ENCODE measurements at regions not wholly inside any gene's neighbourhood (a gene's known extent, or its start where the extent isn't known, plus 50 kb on each side); places are given as distances from the start of the nearest gene placed in this dataset.
"Not testable (repeated sequence)": the region's sequence is repeated elsewhere in the genome, so short reads cannot be mapped to it uniquely, and the experiment has no call there.

DNA sequence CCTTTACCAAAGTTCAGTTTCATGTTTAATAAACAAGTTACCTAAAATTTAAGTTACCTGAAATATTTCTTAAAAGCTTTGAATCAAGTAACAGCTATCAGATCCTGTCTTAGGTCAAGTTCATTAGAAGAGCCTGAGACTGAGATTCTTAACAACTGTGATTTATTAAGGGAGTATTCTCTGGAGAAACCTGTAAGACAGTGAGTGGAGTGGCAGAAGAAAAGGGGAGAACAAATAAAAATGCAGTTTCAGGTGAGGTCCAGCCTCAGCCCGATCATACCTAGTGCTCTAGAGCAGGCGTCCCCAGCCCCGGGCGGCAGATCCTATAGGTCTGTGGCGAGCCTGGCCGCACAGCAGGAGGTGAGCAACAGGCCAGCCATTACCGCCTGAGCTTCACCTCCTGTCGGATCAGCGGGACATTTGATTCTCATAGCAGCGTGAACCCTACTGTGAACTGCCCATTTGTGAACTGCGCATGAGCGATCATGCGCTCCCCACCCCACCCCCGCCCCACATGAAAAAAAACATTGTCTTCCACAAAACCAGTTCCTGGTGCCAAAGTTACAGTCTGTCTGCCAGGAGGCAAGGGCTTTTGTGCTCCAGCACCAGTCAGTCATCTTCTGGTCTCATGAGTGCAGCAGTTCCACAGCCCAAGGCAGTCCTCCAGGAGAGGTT lies 59.2 kb upstream of the ADGRB3 start:
- DNase-seq, result peak; percentile 64

DNA sequence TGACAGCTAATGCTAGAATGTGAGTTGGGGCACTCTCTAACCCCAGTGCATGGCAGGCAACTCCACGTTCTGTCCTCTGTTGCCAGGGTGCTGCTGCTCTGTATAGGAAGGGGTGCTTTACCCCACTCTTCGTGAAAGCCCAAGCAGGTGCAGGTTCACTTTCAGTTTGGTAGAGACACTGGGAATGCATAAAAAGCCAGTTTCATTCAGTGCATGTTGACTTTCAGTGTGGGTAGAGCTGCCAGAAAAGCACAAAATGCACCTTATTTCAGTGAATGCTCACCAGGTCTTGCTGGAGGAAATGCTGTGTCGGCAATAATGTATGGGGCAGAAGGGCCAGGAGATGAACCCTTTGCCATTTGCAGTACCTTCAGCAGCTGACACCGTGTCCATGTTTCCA lies 62.1 kb upstream of the ADGRB3 start:
- no peak for DNase-seq

GRCh38 chr6:68572525-68572924 lies 62.6 kb upstream of the ADGRB3 start:
- no peak for DNase-seq

DNA sequence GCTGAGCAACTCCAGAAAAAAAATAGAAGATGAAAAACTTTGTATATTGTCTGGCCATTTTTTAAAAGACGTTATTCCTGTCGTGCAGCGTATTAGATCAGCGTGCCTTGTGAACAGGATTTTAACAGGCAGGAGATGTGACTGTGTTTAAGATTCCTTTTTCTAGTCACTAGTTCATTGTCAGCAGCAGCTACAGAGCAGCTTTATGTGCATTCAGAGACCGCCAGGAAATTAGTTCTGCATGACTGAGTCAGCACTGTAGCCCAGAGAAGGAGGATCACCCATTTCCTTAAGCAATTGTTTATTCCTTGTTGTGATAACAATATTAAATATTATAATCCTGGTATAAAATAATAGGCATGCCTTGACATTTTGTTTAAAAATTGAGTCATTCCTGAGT lies 75.4 kb upstream of the ADGRB3 start:
- peak; percentile 25 for DNase-seq

DNA sequence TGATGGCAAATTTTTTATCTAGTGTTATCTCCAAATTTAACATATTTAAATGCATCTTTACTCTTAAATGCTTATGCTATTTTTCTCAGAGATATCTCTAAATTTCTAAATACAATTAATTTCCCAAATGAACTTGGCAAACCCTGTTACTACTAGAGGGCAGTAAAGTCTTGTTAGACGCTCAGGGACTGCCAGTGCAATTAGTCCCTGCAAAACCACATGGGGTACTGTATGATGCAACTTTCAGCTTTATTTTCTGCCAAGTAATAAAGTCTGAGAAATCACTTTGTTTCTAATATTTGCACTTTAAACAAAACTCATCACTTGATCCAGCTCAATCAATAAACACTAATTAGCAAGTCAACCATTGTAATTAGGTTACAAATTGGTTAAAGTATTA lies 76.0 kb upstream of the ADGRB3 start:
- peak; percentile 15 for DNase-seq

DNA sequence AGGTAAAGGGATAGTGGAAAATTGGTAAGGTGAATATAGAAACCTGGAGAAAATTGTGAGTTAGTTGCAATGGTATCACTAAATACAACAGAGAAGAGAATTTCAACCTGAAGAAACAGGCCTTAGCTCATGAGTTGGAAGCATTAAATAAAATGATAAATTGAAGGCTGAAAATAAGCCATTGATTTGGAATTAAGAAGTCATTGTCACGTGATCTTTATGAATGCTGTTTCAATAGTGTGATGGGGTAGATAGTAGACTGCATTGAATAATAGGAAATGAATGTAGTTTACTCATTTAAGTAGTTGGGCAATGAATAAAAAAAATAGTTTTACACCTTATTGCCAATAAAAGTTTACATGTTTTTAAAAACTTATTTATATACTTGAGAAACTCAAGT lies 88.5 kb upstream of the ADGRB3 start:
- DNase-seq, result no peak

DNA sequence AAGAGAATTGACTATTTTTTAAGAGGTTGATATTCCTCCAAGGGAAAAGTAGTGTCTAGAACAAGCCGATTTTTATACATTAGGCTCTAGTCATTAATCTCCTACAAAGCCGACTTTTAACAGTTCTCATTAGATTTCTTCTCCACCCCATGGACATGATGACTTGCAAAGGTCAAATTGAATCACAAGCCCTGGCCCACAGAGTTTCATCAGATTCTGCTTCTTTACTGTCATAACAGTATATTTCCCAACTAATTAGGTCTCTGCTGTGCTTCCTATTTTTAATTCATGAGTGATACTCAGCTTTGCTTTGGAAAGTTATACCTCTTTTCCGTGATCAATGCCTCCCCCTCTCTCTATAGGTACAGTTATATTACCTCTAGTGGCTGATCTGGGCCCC lies 90.6 kb upstream of the ADGRB3 start:
- no peak for DNase-seq

- no peak for DNase-seq
Observed at GRCh38 chr6:68533339-68533795, 101.7 kb upstream of the ADGRB3 start.

DNA sequence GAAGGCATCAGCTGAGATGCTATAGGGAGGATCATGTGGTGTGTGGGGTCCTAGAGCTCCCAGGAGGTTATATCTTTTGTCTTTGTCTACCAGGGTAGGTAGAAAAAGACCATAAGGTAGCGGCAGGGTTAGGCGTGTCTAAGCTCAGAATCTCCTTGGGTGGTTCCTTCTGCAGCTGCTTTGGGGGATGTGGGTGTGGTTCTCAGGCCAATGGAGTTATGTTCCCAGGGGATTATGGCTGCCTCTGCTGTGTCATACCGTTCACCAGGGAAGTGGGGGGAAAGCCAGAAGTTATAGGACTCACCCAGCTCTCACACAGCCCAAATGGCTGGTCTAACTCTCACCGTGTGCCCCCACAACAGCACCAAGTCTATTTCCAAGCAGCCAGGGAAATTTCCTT lies 107.4 kb upstream of the ADGRB3 start:
- DNase-seq, result no peak

DNA sequence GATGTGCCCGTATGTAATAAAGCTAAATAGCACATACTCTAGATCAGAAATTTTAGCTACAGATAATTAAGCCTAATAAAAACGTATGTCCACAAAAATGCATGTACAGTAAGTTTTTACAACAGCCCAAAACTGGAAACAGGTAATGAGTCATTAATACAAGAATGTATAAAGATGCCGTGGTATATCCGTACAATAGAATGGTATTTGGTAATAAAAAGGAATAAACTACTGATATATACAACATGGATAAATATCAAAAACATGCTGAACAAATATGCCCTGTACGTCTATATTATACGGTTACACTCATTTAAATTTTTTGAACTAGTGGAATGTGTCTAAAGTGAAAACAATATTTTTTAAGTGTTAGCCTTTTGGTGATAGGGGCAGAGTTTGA lies 128.2 kb upstream of the ADGRB3 start:
- no peak for DNase-seq

GRCh38 chr6:68502946-68503345 lies 132.1 kb upstream of the ADGRB3 start:
- no peak for DNase-seq

DNA sequence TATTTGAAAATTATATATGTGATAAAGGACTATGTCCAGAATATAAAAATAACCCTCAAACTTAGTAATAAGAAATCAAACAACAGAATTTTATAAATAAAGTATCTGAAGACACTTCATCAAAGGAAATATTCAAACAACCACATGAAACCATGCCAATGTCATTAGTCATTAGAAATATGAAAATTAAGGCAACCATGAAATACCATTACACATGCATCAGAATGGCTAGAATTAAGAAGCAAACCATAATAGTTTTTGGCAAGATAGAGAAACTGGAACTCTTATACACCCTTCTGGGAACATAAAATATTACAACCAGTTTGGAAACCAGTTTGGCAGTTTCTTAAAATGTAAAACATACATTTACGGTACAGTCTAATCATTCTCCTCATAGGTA lies 137.2 kb upstream of the ADGRB3 start:
- no peak for DNase-seq

- not testable (repeated sequence) for DNase-seq
Observed at GRCh38 chr6:68494880-68495279, 140.2 kb upstream of the ADGRB3 start.

- no peak for DNase-seq
Observed at GRCh38 chr6:68476611-68477010, 158.5 kb upstream of the ADGRB3 start.

GRCh38 chr6:68473433-68474210 lies 161.5 kb upstream of the ADGRB3 start:
- no peak for DNase-seq

GRCh38 chr6:68468244-68468884 lies 166.7 kb upstream of the ADGRB3 start:
- DNase-seq, result no peak

DNA sequence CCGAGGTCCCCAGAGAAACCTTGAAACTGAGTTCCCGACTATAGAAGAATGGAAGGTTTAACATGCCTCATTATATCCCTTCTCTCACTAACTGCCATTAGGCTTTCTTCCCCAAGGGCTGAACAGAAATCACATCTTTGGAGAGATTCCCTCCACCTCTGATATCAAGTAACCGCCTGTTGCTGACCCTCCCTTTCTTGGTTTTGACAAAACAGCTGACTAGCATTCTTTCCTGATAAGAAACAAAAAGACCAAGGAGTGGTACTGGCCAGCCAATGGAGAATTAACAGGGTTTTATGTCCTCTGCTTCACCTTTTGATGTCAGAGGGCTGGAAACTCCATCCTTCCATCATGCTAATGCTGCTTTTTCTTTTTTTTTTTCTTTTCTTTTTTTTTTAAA lies 176.6 kb upstream of the ADGRB3 start:
- no peak for DNase-seq

- no peak for DNase-seq
Observed at GRCh38 chr6:68447112-68447511, 188.0 kb upstream of the ADGRB3 start.

- no peak for DNase-seq
Observed at GRCh38 chr6:68445926-68446325, 189.2 kb upstream of the ADGRB3 start.

GRCh38 chr6:68443704-68444103 lies 191.4 kb upstream of the ADGRB3 start:
- no peak for DNase-seq

DNA sequence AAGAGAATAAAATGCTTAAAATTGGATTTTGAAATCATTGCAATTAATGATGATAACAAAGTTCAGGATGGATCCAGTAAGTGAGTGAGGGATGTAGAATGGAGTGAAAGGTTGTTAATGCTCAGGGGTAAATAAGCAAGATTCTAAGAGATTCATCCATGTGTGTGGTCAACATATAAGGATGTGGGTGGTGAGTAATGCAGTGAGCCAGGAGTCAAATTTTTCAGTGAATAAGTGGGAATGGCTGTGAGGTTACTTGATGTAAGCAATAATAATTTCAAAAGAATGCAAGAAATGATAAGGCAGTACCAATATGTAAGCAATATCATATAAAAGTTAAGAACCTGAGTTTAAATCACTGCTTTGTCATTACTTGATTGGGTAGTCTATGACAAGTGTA lies 207.5 kb upstream of the ADGRB3 start:
- no peak for DNase-seq

GRCh38 chr6:68410021-68410420 lies 225.1 kb upstream of the ADGRB3 start:
- DNase-seq, result no peak

GRCh38 chr6:68400396-68400795 lies 234.7 kb upstream of the ADGRB3 start:
- DNase-seq, result no peak

DNA sequence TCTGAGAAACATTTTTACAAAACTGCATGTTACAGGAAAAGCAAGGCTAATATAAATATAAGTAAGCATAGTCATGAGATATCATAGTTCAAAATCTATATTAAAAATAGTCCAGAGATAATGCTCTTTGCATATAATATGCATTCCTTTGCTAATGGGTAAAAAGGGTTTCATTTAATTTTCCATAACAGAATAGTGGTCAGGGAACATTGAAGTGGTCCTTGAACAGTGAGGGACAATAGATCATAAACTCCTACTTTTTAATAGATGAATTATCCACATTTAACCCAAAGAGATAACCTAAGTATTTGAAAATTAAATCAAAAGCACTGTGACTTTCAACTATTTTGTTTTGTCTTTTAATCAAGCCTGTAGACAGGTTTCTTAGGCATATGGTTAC lies 243.1 kb upstream of the ADGRB3 start:
- DNase-seq, result no peak

Measured in NCI-H1092 (cell line).